ENCODE measurements at regions not wholly inside any gene's neighbourhood (a gene's known extent, or its start where the extent isn't known, plus 50 kb on each side); places are given as distances from the start of the nearest gene placed in this dataset.

DNA sequence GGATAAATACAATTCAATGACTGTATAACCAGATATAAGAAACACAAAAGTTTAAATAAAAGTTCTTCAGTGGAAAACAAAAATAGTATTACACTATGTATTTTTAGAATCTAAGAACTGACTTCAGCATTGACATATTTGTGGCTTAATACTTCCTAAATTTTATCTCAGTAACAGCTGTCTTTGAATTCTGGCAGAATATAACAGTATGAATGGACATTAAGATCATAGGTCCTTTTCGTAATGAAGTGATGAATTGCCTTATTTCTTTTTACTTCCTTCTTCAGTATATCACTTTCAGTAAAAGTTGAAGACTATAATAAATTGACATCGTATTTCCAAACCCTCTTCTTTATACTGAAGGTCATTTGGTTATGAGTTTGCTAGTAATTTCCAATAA is 1030.0 kb downstream of the MRPL39 start:
- H3K36me3 ChIP-seq (replicated peaks in 1 of 2; ENCODE audit: insufficient read depth in 1 of 2, low read depth in 2 of 2): no peaks in the 10 kb centered on the region
- no peaks in the 10 kb centered on the region for H3K9me3 ChIP-seq
- DNase-seq: no peak
- no peak for TF ChIP-seq POLR2A (IDR thresholded peaks at IDR 0.05)
- H3K4me3 ChIP-seq: no peak overlapping the region
- ATAC-seq: no peak
- no peaks in the 10 kb centered on the region for H3K27me3 ChIP-seq
- no peak overlapping the region for H3K27ac ChIP-seq
- 49 to 54% methylated on average over 2 of the region's 2 CpGs for WGBS, 2 donors
- no peaks in the 10 kb centered on the region for H3K4me1 ChIP-seq
- intact Hi-C loops (cut with DNase I): no loop called here

DNA sequence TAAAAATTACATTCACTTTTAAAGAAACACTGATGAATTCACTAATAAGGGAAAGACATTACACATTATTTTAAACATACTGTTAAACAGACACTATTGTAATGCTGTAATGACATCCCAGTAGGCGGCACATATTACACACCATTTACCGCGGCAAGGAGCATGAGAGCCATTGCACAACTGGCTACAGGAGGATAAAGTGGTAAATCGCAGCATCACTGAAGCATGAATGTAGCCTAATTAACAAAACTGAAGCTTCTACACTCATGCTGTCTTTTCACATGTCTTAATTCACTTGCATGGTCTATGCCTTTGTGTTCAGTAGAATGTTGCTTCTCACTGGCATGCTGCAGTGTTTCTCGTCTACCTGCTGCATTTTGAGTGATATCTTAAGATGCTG is 1046.0 kb downstream of the MRPL39 start:
- H3K4me1 ChIP-seq: no peaks in the 10 kb centered on the region
- intact Hi-C loops (cut with DNase I): no loop called here
- no peak overlapping the region for H3K27ac ChIP-seq
- no peaks in the 10 kb centered on the region for H3K27me3 ChIP-seq
- 76 to 85% methylated on average over 5 of the region's 5 CpGs for WGBS, 2 donors
- no peak for ATAC-seq
- no peaks in the 10 kb centered on the region for H3K9me3 ChIP-seq
- TF ChIP-seq CTCF (IDR thresholded peaks at IDR 0.05): no peak
- H3K36me3 ChIP-seq (replicated peaks in 1 of 2; ENCODE audit: insufficient read depth in 1 of 2, low read depth in 2 of 2): no peaks in the 10 kb centered on the region
- H3K4me3 ChIP-seq: no peak overlapping the region
- DNase-seq: no peak

- TF ChIP-seq CTCF (IDR thresholded peaks at IDR 0.05) (no peak), POLR2A (IDR thresholded peaks at IDR 0.05) (no peak)
- no peaks in the 10 kb centered on the region for H3K4me1 ChIP-seq
- no peaks in the 10 kb centered on the region for H3K27me3 ChIP-seq
- DNase-seq (no peak), ATAC-seq (no peak)
- H3K27ac ChIP-seq: no peak overlapping the region
- intact Hi-C loops (cut with DNase I): no loop called here
- H3K36me3 ChIP-seq (replicated peaks in 1 of 2; ENCODE audit: insufficient read depth in 1 of 2, low read depth in 2 of 2): no peaks in the 10 kb centered on the region
- H3K9me3 ChIP-seq: no peaks in the 10 kb centered on the region
- H3K4me3 ChIP-seq: no peak overlapping the region
- 58 to 67% methylated on average over 3 of the region's 3 CpGs for WGBS, 2 donors
Measured at GRCh38 chr21:24552491-24552890, 1054.8 kb downstream of the MRPL39 start.

GRCh38 chr21:24545807-24546361 is 1061.4 kb downstream of the MRPL39 start:
- intact Hi-C loops (cut with DNase I): no loop called here
- Histone ChIP-seq H3K4me1 (no peaks in the 10 kb centered on the region), H3K36me3 (replicated peaks in 1 of 2; ENCODE audit: insufficient read depth in 1 of 2, low read depth in 2 of 2) (no peaks in the 10 kb centered on the region), H3K27me3 (no peaks in the 10 kb centered on the region), H3K9me3 (no peaks in the 10 kb centered on the region), H3K4me3 (no peak overlapping the region), H3K27ac (no peak overlapping the region)
- 40 to 42% methylated on average over 4 of the region's 4 CpGs for WGBS, 2 donors
- no peak for DNase-seq
- TF ChIP-seq CTCF (IDR thresholded peaks at IDR 0.05) (no peak), POLR2A (IDR thresholded peaks at IDR 0.05) (no peak)
- no peak for ATAC-seq

DNA sequence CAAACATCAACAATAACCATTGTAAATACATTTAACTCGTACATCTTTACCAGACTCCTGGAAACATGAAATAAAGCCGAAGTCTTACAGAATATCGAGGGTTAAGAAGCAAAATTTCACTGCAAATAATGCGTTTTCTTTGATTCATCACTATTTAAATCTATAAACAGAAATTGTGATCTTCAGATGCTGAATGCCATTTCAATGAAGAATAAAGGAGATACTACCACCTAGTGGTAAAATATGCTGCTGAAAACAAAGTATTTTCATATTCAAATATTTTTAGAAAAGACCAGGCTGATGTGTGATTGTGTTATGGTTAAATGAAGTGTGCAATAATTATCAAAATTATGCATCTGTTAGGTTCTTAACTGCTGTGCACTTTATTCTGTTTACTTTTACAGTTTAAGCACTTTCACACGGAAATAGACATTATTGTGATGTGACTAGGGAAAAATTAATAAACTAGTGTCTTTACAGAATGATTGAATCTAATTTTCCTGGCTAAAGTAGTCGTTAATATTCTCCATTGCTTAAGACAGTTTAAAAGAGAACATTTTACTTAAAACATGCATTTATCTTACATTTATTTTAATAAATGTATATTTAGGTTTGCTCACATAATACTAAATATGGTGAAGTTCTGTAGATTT is 1093.1 kb downstream of the MRPL39 start:
- ATAC-seq (no peak), DNase-seq (no peak)
- Histone ChIP-seq H3K9me3 (no peaks in the 10 kb centered on the region), H3K4me3 (no peak overlapping the region), H3K27ac (no peak overlapping the region), H3K36me3 (replicated peaks in 1 of 2; ENCODE audit: insufficient read depth in 1 of 2, low read depth in 2 of 2) (no peaks in the 10 kb centered on the region), H3K4me1 (no peaks in the 10 kb centered on the region), H3K27me3 (no peaks in the 10 kb centered on the region)
- WGBS, 2 donors: 16 to 19% methylated on average over 6 of the region's 6 CpGs
- peak in 6 of 7 experiments; percentile 25 to 59 (median 43) for TF ChIP-seq CTCF (IDR thresholded peaks at IDR 0.05)
- no peak for TF ChIP-seq POLR2A (IDR thresholded peaks at IDR 0.05)
- intact Hi-C loops (cut with DNase I): no loop called here

All from body of pancreas (tissue), 4 donors.